ENCODE measurements at regions not wholly inside any gene's neighbourhood (a gene's known extent, or its start where the extent isn't known, plus 50 kb on each side); places are given as distances from the start of the nearest gene placed in this dataset.

- H3K18ac ChIP-seq (ENCODE audit: extremely low read depth, low read length) = no peak overlapping the region
- H2BK12ac ChIP-seq (ENCODE audit: low read depth, low read length) = no peak overlapping the region
- H4K8ac ChIP-seq (ENCODE audit: extremely low read depth, insufficient read depth, low read length) = no peak overlapping the region
- H2BK20ac ChIP-seq (ENCODE audit: low read length) = no peak overlapping the region
- H2BK120ac ChIP-seq (replicated peaks; ENCODE audit: low read depth, low read length) = no peak overlapping the region
- no peak overlapping the region for H3K9ac ChIP-seq (replicated peaks in 1 of 4; ENCODE audit: extremely low read depth in 1 of 4, low read depth in 3 of 4, low read length in 3 of 4)
- H2BK15ac ChIP-seq (ENCODE audit: low read length) = no peak overlapping the region
- no peak overlapping the region for H2AFZ ChIP-seq (ENCODE audit: low read length)
- no peaks in the 10 kb centered on the region for H4K20me1 ChIP-seq (replicated peaks in 1 of 2; ENCODE audit: control insufficient read depth in 1 of 2, insufficient read depth in 2 of 2, low read length in 2 of 2)
- no peaks in the 10 kb centered on the region for H3K9me3 ChIP-seq (ENCODE audit: insufficient read depth in 2 of 2, low read depth in 1 of 2, low read length in 1 of 2)
- H2BK5ac ChIP-seq (ENCODE audit: low read depth, low read length) = no peak overlapping the region
- H3K4me1 ChIP-seq (replicated peaks in 1 of 4; ENCODE audit: control insufficient read depth in 3 of 4, insufficient read depth in 4 of 4, low read length in 3 of 4) = no peaks in the 10 kb centered on the region
- no peak overlapping the region for H3K23ac ChIP-seq (ENCODE audit: insufficient read length)
- no peaks in the 10 kb centered on the region for H3K27me3 ChIP-seq (replicated peaks in 1 of 4; ENCODE audit: control insufficient read depth in 3 of 4, extremely low read depth in 1 of 4, insufficient read depth in 3 of 4, low read length in 3 of 4)
- no peak overlapping the region for H4K5ac ChIP-seq (ENCODE audit: insufficient read length, low read depth, low read length)
- H3K4ac ChIP-seq (replicated peaks; ENCODE audit: insufficient read length, low read depth, low read length) = no peak overlapping the region
- WGBS, 2 experiments (ENCODE audit: extremely low coverage in 1 of 2, insufficient coverage in 1 of 2, insufficient read length in 1 of 2, insufficient replicate concordance in 2 of 2, low coverage in 1 of 2, low lambda C conversion rate in 2 of 2, missing lambda C conversion rate in 1 of 2) = 96% methylated on average over 3 of the region's 4 CpGs; no CpG with 5 or more reads in 1 of the 2 experiments
- FAIRE-seq (no peak), DNase-seq (ENCODE audit: low read depth in 1 of 2, low spot score in 2 of 2) (no peak)
- no peak overlapping the region for H2AK5ac ChIP-seq (ENCODE audit: low read depth, low read length)
- POLR2A ChIA-PET (ENCODE audit: partially characterized antibody) = no interaction called here
- no peaks in the 10 kb centered on the region for H3K36me3 ChIP-seq (ENCODE audit: control insufficient read depth in 2 of 4, insufficient read depth in 4 of 4, low read length in 3 of 4)
- H4K91ac ChIP-seq (replicated peaks; ENCODE audit: insufficient read length, low read length) = no peak overlapping the region
- CTCF ChIA-PET (ENCODE audit: partially characterized antibody) = interaction anchor here (0.5 to 1.2 kb wide), 4 partner anchors 10 to 267 kb away, joined by 3 to 4 read pairs (median 3); no protein-coding TSS in a partner anchor
- H3K4me3 ChIP-seq (ENCODE audit: extremely low read depth in 1 of 4, insufficient read depth in 2 of 4, low read depth in 3 of 4, low read length in 4 of 4) = no peak overlapping the region
- H3K79me2 ChIP-seq (ENCODE audit: control insufficient read depth in 1 of 2, insufficient read depth in 2 of 2, low read length in 2 of 2) = no peaks in the 10 kb centered on the region
- H3K23me2 ChIP-seq (ENCODE audit: low read depth, low read length) = no peaks in the 10 kb centered on the region
- no peak overlapping the region for H3K27ac ChIP-seq (ENCODE audit: low read depth, low read length)
- no peak overlapping the region for H3K4me2 ChIP-seq (ENCODE audit: insufficient read depth in 1 of 2, low read depth in 2 of 2, low read length in 2 of 2)
- no peak overlapping the region for H3K56ac ChIP-seq (replicated peaks; ENCODE audit: insufficient read length, low read depth, low read length)
- no peak overlapping the region for H3K14ac ChIP-seq (ENCODE audit: insufficient read length)
- H3K79me1 ChIP-seq (ENCODE audit: low read depth, low read length) = no peaks in the 10 kb centered on the region
- TF ChIP-seq SAP30 (IDR thresholded peaks at IDR 0.05; ENCODE audit: insufficient read depth, insufficient replicate concordance, low read length) = no peak
- no peak for TF ChIP-seq RBBP5 (IDR thresholded peaks at IDR 0.05; ENCODE audit: borderline replicate concordance, low read depth, low read length)
- TF ChIP-seq SP4 (IDR thresholded peaks at IDR 0.05; ENCODE audit: low read length) = no peak
- TF ChIP-seq HDAC2 (IDR thresholded peaks at IDR 0.05; ENCODE audit: borderline replicate concordance in 1 of 2, low read depth in 2 of 2, low read length in 2 of 2) = no peak
- no peak for TF ChIP-seq NANOG (IDR thresholded peaks at IDR 0.05; ENCODE audit: insufficient read depth, low read depth, low read length, poor library complexity, severe bottlenecking)
- TF ChIP-seq TAF1 (IDR thresholded peaks at IDR 0.05; ENCODE audit: low read depth, low read length) = no peak
- TF ChIP-seq POLR2A (IDR thresholded peaks at IDR 0.05; ENCODE audit: control extremely low read depth in 1 of 2, low read depth in 2 of 2, low read length in 2 of 2) = no peak
- TF ChIP-seq GTF2F1 (IDR thresholded peaks at IDR 0.05; ENCODE audit: borderline replicate concordance, low read depth, low read length) = no peak
- TF ChIP-seq JUND (IDR thresholded peaks at IDR 0.05; ENCODE audit: low read length) = no peak
- TF ChIP-seq CREB1 (IDR thresholded peaks at IDR 0.05) = no peak
- TF ChIP-seq CTCF (IDR thresholded peaks at IDR 0.05; ENCODE audit: control extremely low read depth in 1 of 3, insufficient read depth in 1 of 3, low read depth in 1 of 3, low read length in 3 of 3) = no peak
- TF ChIP-seq EGR1 (IDR thresholded peaks at IDR 0.05; ENCODE audit: borderline replicate concordance, low read depth, low read length) = no peak
- no peak for TF ChIP-seq CHD2 (IDR thresholded peaks at IDR 0.05; ENCODE audit: low read length)
Measured at GRCh38 chr9:14501366-14501765, 187.4 kb upstream of the NFIB start.
